Chondrocyte (in vitro differentiated cells): ENCODE measurements at regions not wholly inside any gene's neighbourhood (a gene's known extent, or its start where the extent isn't known, plus 50 kb on each side); places are given as distances from the start of the nearest gene placed in this dataset.

Experiments
- DNase-seq: peaks from one replicate; pipeline ENCODE4 v3.0.0; 2021; ENCODE audit warnings: mixed read lengths, low spot score
- H3K27ac Mint-ChIP-seq: one replicate; pipeline ENCODE4 v1.8.0; 2021; ENCODE audit warnings: mild to moderate bottlenecking, moderate library complexity, mixed read lengths; ENCODE audit not compliant: unreplicated experiment
- H3K27me3 Mint-ChIP-seq: 2 replicates; pipeline ENCODE4 v1.8.0; 2021; ENCODE audit warnings: low read depth, mixed read lengths
- H3K36me3 Mint-ChIP-seq: 2 replicates; pipeline ENCODE4 v1.8.0; 2021; ENCODE audit warnings: low read depth, mixed read lengths
- H3K4me1 Mint-ChIP-seq: 2 replicates; pipeline ENCODE4 v1.8.0; 2021; ENCODE audit warnings: low read depth, mild to moderate bottlenecking, mixed read lengths
- H3K4me3 Mint-ChIP-seq: one replicate; pipeline ENCODE4 v1.8.0; 2021; ENCODE audit warnings: mild to moderate bottlenecking, moderate library complexity, mixed read lengths; ENCODE audit not compliant: unreplicated experiment
- H3K9me3 Mint-ChIP-seq: 2 replicates; pipeline ENCODE4 v1.8.0; 2021; ENCODE audit warnings: low read depth, mixed read lengths
- CTCF ChIP-seq: fragments of 200-600 bp; sonication (generic); IDR thresholded peaks from 2 replicates; pipeline ENCODE4 v1.5.0; 2021; ENCODE audit warnings: antibody characterized with exemption, mild to moderate bottlenecking, moderate library complexity

- Mint-ChIP-seq H3K36me3 (no peaks in the 10 kb centered on the region), H3K4me3 (no peak overlapping the region), H3K9me3 (peaks cover 2% of the 10 kb centered on the region), H3K27ac (no peak overlapping the region), H3K4me1 (no peaks in the 10 kb centered on the region), H3K27me3 (peaks cover 8% of the 10 kb centered on the region)
- no peak for TF ChIP-seq CTCF
- DNase-seq = no peak
These were observed 822.7 kb downstream of the NTRK3 start for GRCh38 chr15:87433871-87434270.

- H3K9me3 Mint-ChIP-seq = no peaks in the 10 kb centered on the region
- peaks cover 8% of the 10 kb centered on the region for H3K27me3 Mint-ChIP-seq
- H3K4me1 Mint-ChIP-seq = no peaks in the 10 kb centered on the region
- H3K36me3 Mint-ChIP-seq = no peaks in the 10 kb centered on the region
- no peak for DNase-seq
- TF ChIP-seq CTCF = no peak
- H3K27ac Mint-ChIP-seq = no peak overlapping the region
- H3K4me3 Mint-ChIP-seq = no peak overlapping the region
These were observed 826.8 kb downstream of the NTRK3 start for GRCh38 chr15:87429754-87430153.

DNA sequence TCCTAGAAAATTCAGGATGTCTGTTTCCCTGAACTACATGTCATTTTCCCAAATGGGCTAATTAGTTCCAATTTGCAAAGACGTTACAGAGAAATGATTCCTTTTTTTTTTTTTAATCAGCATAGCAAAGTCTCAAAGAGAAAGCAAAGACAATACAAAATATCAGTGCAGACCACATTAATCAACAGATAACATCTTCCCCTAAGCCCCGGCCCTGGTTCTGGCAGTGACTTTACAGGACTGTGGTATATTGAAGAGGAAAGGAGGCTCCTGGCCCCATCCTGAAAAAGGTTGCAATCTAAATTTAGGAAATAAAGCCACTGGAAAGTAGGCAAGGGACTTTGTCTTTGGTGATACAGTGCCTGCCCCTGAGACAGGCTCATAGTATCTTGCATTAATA, 836.5 kb downstream of the NTRK3 start:
- Mint-ChIP-seq H3K4me3 (no peak overlapping the region), H3K27ac (no peak overlapping the region), H3K9me3 (peaks cover 3% of the 10 kb centered on the region), H3K36me3 (no peaks in the 10 kb centered on the region), H3K27me3 (peaks cover 3% of the 10 kb centered on the region), H3K4me1 (no peaks in the 10 kb centered on the region)
- TF ChIP-seq CTCF = no peak
- DNase-seq = no peak

DNA sequence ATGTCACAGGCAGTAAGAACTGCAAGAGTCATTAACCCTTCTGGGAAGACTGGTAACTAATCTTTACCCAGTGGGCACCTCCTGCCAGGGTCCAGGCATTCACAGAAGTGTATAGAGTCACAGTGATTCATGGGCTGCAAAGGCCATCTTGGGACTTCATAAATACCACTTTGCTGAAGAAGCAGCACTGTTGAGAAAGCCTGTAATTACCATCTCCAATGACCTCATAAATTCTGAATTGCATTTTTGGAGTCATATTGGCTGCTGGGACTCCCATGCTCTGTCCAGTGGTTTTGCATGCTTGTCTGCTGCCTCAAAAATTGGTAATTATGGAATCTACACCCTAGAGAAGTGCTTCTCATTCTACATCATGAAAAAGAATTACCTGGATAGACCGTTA, 837.2 kb downstream of the NTRK3 start:
- DNase-seq = no peak
- Mint-ChIP-seq H3K27me3 (peaks cover 4% of the 10 kb centered on the region), H3K27ac (no peak overlapping the region), H3K4me1 (no peaks in the 10 kb centered on the region), H3K36me3 (no peaks in the 10 kb centered on the region), H3K4me3 (no peak overlapping the region), H3K9me3 (peaks cover 3% of the 10 kb centered on the region)
- TF ChIP-seq CTCF = no peak

DNA sequence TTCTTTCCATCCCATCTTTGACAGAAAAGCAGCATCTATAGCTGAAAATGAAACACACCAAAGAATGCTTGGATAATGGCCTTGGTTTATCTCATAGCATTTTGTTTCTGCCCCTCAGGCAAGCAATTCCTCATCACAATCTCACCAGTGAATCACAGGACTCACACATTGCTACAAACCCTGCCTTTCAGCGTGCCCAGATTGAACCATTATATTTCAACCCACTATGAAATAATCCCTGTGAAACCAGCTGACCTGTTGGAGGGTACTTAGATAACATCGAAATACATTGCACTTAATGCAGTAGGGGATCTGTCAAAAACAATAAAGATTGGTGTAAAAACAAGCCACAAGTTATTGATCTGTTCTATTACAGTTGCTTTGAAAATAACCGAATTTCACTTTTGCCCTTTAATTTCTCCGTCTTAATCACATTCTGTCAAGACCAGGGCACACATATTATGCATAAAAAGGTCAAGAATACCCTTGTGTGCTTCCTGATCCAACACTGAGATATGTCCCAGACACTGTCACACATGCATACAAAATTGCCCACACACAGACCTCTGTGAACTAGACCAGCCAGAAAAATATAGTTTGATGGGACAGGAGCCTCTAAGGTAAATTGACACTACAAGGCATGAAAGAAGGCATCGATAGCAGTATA, 839.8 kb downstream of the NTRK3 start:
- Mint-ChIP-seq H3K4me1 (no peaks in the 10 kb centered on the region), H3K27ac (no peak overlapping the region), H3K9me3 (peaks cover 3% of the 10 kb centered on the region), H3K36me3 (no peaks in the 10 kb centered on the region), H3K27me3 (peaks cover 5% of the 10 kb centered on the region), H3K4me3 (no peak overlapping the region)
- no peak for TF ChIP-seq CTCF
- no peak for DNase-seq
